HCEC 1CT (cell line): ENCODE measurements at regions not wholly inside any gene's neighbourhood (a gene's known extent, or its start where the extent isn't known, plus 50 kb on each side); places are given as distances from the start of the nearest gene placed in this dataset.
A peak's percentile ranks its signal among the peaks of the same experiment; 100 is the strongest.
"Not testable (repeated sequence)": the region's sequence is repeated elsewhere in the genome, so short reads cannot be mapped to it uniquely, and the experiment has no call there.

ENCODE experiments used
- DNase-seq: peaks from one replicate; pipeline ENCODE4 v3.0.0-alpha.2; 2017

- no peak for DNase-seq
Observed at GRCh38 chr7:108627476-108628051, 57.9 kb downstream of the DNAJB9 start.

- DNase-seq: no peak
Observed at GRCh38 chr7:108628678-108629077, 59.0 kb downstream of the DNAJB9 start.

- no peak for DNase-seq
Observed at GRCh38 chr7:108629651-108630400, 60.2 kb downstream of the DNAJB9 start.

GRCh38 chr7:108634036-108634435, 64.4 kb downstream of the DNAJB9 start:
- no peak for DNase-seq

DNA sequence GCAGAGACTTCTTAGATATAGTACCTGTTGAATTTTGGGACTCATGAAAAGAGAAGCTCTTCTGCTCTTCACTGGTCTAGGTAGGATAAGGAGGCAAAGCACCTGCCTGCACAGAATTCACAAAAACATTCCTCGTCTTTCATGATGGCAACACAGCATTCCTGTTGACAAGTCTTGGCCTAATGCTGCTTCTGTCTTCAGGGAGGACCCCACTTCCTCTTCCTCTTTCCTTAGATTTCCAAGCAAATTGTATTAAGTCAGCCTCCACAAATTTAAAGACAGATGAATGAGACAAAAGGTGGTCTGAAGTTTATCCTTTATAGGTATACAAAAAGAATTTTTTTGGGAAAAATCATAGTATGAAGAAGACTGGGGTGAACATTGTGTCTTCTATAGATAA, 64.9 kb downstream of the DNAJB9 start:
- no peak for DNase-seq

DNA sequence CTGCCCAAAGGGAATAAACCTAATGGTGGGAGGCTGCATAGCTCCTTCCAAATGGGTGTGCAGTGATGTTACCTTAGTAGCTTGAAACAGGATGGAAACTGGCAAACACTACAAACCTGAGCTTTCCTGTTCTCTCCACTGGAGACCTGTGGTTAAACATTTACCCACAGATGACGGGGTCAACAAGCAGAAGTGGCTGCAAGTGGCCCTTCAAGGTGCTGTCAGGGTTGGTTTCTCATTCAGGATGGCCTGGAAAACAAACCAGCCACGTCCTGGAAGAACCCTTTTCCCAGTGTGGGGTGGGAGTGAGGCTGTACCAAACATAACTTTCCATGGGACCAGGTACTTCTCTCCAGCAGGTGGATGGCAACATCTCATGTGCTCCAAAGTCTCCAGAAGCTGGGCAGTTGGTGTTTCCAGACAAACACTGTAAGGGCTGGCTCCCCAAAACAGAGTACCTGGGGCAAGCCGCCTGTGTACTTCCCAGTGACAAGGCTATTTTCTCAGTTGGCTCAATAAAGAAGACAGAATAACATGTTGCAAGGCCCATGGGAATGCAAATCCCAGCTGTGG, 67.5 kb downstream of the DNAJB9 start:
- no peak for DNase-seq

DNA sequence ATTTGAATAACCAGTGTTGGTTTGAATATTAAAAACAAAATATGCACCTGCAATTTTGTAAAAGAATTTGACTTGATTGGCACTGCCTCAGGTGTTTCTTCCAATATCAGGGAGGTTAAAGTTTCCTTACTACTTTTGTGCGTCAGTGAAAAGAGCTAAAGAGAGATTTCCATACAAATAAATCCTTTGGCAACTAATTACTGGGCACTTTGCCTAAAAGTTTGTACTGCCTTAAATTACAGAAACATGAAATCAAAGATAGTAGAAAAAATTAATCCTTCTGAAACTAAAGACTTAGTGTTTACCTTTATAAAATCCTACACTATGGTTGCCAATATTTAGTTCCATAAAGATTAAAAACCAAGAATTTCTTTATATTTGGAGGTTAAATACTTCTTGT, 72.5 kb downstream of the DNAJB9 start:
- no peak for DNase-seq

DNA sequence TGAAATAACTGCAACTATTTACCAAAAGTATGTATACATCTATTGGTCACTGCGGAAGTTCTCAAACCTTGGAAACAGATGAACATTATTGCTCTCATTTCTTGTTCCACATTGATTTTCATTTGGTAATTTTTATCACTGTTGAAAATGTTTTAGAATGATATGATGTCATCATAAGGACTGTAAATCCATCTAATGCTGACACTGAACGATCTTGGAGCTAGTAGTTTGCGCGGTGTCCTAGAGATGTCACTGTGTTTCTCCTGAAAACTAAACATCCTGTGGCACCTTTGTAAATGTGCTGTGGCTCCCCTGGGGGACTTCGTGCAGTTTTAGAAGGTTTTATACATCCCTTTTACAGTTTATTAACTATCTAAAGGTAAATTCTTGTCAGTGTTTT, 73.5 kb downstream of the DNAJB9 start:
- DNase-seq: no peak

- DNase-seq: no peak
Observed at GRCh38 chr7:108648989-108649388, 79.3 kb downstream of the DNAJB9 start.

DNA sequence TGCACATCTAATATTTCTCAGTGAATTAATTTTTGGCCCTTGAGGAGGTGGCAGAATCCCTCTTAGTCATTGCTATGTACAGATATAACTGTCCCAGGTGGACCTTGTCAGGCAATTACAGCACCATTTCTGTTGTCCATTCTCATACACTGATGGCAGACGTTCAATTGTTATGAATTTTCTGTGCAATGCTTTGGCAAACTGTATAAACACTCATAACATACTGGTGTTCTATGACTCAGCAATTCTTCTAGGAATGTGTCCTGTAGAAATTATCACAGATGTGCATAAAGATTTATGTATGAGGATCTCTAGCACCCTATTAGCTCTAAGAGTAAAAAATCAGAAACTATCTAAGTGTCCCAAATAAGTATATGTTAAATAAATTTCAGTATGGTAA, 80.8 kb downstream of the DNAJB9 start:
- DNase-seq: peak; percentile 83

DNA sequence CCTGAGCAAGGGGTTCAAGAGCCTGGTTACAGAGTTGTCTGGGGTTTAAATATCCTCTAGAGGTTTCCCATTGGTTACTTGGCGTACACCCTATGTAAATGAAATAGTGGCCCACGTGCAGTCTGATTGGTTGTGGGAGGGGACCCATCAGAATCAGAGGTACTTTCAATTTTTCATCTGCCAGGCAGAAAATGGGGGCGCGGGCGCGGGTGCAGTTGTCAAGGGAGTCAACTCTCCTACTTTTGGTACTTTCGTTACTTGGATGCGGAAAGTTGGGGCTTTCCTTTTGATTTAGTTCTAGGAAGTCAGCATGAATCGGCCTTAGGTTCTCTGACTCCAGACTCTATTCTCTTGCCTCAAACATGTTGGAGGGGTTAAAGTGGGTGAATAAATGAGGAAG, 83.2 kb downstream of the DNAJB9 start:
- no peak for DNase-seq

GRCh38 chr7:108653526-108653925, 83.9 kb downstream of the DNAJB9 start:
- DNase-seq: no peak

DNA sequence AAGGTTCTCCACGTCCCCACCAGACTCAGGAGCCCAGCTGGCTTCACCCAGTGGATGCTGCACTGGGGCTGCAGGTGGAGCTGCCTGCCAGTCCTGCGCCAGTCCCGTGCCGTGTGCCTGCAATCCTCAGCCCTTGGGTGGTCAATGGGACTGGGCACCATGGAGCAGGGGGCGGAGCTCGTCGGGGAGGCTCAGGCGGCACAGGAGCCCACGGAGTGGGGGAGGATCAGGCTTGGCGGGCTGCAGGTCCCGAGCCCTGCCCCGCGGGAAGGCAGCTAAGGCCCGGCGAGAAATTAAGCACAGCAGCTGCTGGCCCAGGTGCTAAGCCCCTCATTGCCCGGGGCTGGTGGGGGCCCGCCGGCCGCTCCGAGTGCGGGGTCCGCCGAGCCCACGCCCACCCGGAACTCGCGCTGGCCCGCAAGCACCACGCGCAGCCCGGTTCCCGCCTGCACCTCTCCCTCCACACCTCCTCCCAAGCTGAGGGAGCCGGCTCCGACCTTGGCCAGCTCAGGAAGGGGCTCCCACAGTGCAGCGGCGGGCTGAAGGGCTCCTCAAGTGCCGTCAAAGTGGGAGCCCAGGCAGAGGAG, 87.6 kb downstream of the DNAJB9 start:
- DNase-seq: not testable (repeated sequence)

DNA sequence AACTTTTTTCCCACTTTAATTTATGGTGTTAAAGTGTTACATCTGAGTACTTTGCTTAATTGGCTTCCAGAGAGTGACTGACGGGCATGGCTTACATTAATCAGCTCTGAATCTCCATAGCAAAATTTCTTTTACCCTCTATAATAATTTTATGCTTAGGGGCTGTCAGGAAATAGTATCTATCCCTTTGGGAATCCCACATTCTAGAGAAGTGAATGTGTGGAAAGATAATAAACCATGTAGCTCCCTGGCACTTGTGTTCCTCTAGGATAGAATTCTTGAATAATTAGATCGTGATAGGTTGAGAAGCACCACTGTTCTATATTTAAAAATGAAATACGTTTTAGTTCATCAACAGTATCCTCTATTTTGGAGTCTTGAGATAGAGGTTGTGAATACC, 89.6 kb downstream of the DNAJB9 start:
- no peak for DNase-seq

DNA sequence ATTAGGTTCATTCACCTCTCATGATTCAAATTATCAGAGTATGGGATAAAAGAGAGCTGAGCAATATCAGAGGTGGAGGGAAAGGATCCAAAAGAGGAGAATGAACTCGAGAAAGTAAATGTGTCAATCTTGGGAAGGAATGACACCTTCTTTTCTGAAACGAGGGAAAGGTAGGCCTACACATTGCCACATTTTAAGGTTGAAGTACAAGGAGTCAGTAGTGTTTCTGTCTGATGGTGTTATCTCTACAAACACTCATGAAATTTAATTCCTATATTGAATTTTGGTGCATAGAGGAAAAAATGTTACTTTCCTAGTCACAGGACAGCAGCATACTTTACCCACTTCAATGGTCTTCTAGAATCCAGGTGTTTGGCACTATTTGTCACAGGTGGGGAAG, 90.2 kb downstream of the DNAJB9 start:
- DNase-seq: no peak

- DNase-seq: peak; percentile 20
Observed at GRCh38 chr7:108660465-108660864, 90.8 kb downstream of the DNAJB9 start.

DNA sequence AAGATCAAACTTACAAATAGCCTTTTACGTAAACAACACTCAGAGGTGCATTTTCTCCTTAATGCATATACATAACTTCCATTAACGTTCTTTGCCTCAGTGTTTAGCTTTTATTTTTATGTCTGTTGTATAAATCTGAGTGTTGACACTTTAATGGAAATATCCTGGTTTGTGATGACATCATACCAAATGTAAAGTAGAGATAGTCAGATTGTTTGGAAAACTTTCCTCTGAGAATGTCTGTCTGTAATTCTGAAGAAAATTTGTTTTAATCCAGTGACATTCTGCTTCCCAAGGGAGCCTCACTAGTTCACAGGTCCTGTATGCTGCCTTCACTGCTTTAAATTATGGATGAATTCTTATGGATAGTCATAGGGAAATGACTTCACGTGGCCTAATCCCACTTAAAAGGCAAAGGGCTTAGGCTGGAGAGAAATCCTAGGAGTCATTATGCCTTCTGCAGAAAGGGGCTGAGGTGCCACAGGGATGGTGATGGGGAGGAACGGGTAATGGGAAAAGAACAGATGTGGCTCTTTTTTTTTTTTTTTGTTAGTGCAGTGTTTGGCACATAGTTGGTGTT, 93.2 kb downstream of the DNAJB9 start:
- no peak for DNase-seq

DNA sequence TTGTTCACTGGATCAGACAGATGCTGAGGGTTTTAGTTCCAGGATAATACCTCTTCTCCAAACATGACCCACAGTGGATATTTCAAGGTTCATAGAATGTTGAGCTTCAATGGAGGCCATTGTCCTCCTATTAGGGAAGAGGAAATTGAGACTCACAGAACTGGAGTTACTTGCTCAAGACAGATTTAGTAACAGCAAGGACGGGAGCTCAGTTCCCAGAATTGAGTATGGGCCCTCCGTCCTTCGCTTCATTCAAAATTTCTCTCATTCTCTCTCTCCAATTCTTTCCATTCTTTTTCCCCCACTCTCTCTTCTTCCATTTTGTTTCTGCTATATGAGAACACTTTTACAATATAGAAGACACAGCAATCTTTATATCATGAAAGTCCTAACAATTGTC, 94.0 kb downstream of the DNAJB9 start:
- DNase-seq: no peak

DNA sequence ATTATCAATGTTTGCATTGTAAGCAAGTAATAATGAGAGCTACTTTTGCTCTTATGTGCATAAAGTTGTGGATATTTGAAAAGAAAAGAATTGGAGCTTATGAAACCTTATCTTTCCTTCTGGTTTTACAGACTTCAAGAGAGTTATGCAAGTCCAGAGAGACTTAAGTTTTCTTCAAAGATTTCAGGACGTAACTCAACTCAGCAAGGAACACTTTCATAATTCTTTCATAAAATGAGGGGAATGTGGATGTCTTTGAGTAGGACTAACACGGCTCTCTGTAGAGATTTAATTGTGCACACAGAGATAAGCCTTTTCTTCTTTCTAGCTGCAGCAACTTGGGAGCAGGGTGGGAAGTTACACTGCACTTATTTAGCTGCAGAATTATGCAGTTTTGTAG, 97.5 kb downstream of the DNAJB9 start:
- no peak for DNase-seq

DNA sequence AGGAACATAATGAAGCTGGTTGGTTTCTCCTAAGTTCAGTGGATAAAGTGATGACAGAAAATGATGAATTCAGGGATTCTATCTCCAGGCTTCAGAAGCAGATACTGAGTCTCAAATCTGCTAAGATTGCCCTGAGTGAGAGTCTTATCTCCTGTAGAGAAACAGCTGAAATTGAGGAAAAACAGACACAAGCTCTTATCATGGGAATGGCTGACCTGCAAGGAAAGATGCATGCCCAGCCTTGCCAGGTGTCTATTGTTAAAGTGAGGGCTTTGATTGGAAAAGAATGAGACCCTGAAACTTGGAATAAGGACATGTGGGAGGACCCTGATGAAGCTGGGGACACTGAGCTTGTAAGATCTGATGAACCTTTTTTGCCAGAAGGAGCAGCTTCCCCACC, 100.3 kb downstream of the DNAJB9 start:
- no peak for DNase-seq

DNA sequence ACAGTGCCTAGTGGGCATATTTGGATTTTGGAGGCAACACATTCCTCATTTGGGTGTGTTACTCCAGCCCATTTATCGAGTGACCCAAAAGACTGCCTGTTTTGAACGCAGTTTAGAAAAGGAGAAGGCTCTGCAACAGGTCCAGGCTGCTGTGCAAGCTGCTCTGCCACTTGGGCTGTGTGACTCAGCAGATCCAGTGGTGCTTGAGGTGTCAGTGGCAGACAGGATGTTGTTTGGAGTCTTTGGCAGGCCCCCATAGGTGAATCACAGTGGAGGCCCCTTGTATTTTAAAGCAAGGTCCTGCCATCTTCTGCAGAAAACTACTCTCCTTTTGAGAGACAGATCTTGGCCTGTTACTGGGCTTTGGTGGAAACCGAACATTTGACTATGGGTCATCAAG, 104.0 kb downstream of the DNAJB9 start:
- DNase-seq: not testable (repeated sequence)

DNA sequence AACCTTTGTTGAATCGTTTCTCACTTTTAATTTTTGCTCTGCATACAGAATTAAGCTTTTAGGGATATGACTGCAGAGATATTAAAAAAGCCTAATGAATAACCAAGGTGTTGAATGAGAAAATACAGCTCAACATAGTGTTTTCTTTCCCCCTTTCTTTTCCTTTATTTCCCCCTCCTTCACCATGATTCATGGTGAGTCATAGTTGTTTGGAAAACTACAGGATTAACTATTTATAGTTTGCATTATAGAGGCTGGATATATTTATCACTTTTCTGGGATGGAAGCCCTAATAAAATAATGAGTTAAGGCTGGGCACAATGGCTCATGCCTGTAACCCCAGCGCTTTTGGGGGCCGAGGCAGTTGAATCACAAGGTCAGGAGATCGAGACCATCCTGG, 115.0 kb downstream of the DNAJB9 start:
- DNase-seq: peak; percentile 51

- no peak for DNase-seq
Observed at GRCh38 chr7:108686494-108686893, 116.8 kb downstream of the DNAJB9 start.

GRCh38 chr7:108697254-108697653, 127.6 kb downstream of the DNAJB9 start:
- no peak for DNase-seq
